NCI-H187 treated with DMSO at 0.1 percent for 48 hours (cell line): ENCODE measurements at regions not wholly inside any gene's neighbourhood (a gene's known extent, or its start where the extent isn't known, plus 50 kb on each side); places are given as distances from the start of the nearest gene placed in this dataset.
"Not testable (repeated sequence)": the region's sequence is repeated elsewhere in the genome, so short reads cannot be mapped to it uniquely, and the experiment has no call there.

Experiments
- DNase-seq: peaks from one replicate; lab custom pipeline; 2025; lab: John Stamatoyannopoulos, UW

DNA sequence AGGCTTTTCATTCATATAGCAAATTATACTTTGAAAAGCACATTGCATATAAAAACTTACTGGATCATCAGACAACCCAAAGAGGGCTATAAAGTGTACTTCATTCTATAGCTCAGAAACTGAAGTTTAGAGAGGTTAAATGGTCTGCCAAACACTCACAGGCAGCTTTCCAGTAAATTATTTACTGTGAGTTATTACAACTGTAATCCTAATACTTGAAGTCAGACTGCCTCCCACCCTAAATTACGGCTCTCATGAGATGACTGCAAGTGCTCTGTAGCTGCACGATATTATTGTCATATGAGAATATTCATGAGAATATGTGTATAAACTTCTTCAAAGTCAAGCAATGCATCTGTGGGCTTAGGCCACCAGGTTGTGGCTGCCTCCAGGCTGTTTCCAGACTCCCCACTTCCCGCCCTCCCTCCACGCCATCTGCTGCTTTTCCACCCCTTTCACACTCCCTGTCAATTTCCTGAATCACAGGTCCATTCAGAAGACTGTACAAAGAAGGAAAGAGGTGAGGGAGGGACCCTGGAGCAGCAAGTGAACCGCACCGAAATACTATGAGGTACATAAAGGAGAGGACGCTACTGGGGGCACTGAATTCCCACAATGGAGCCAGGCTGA lies 111.1 kb upstream of the SPOPL start:
- DNase-seq: no peak

DNA sequence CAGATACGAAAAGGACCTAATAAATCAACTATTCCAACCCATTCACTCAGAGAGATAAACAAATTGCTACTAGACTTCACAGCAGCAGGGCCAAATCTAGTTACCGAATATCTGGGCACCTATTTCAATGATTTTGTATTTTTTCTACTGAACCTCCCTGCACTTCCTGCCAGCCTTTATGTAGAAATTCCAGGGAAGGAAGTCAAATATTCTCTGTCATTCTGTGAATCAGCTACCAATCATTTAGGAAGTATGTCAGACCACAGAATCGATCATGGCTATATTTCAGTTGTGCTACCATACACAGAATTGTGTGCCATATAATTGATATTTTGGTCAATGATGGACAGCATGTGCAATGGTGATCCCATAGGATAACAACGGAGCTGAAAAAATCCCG lies 109.6 kb upstream of the SPOPL start:
- DNase-seq: no peak

DNA sequence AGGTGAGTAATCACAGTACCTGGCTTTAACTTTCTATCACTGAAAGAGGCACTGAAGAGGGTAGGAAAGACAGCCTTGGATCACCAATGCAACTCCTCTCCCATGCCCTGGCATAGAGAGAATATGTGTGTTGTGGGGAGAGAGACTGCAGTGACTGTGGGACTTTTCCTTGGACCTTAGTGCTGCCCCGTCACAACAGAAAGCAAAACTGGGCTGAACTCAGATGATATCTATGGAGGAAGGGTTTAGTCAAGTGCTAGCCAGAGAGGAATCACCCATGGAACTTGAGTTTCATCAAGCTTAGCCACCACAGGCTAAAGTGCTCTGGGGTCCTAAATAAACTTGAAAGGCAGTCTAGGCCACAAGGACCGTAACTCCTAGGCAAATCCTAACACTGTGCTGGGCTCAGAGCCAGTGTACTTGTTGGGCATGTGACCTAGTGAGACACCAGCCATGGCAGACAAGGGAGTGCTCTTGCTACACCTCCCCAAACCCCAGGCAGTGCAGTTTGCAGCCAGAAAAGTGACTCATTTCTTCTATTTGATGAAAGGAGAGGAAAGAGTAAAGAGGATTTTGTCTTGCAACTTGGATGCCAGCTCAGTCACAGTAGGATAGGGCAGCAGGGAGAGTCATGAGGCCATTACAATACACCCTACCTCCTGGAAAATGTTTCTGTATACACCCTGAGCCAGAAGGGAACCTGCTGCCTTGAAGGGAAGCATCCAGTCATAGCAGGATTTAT lies 105.8 kb upstream of the SPOPL start:
- no peak for DNase-seq

DNA sequence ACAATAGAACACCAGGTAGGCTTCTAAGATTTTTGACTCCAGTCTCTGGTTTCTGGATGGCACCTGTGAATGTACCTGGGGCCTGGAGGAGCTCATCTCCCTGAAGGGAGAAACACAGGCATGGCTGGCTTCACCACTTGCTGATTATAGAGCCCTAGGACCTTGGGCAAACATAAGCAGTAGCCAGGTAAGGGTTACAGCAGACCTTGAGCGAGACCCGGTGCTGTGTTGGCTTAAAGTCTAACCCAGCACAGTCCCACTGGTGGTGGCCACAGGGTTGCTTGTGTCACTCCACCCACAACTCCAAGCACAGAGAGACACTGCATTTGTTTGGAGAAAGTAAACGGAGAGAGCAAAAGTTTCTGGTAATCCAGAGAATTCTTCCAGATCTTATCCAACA lies 104.7 kb upstream of the SPOPL start:
- DNase-seq: no peak

DNA sequence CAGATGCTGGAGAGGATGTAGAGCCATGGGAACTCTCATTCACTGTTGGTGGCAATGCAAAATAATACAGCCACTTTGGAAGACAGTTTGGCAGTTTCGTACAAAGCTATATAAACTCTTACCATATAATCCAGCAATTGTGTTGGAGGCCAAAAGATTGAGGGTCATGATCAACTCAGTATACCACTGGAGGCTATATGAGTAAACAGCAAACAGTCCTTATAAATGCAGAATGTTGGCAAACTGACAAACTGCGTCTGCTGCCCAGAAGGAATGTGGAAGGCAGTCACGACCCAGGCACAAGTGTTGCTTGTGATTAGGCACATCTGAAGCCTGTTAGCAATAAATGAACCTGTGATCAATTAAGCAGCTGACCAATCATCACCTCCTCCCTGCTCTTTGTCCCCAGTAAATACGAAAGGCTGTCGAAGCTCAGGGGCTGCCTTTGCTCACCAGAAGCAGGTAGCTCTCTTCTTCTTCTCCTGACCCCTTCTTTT lies 98.1 kb upstream of the SPOPL start:
- DNase-seq: no peak

DNA sequence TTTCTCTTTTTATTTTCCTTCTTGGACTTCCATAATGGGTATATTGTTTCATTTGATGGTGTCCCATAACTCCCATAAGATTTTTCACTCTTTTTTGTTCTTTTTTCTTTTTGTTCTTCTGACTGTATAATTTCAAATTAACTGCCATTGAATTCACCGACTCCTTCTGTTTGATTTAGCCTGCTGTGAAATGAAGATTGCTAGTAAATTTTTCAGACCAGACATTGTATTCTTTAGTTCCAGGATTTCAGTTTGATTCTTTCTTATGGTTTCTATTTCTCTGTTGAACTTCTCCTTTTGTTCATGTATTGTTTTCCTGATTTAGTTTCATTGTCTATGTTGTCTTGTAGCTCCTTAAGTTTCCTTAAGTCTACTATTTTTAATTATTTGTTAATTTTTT lies 87.6 kb upstream of the SPOPL start:
- no peak for DNase-seq

DNA sequence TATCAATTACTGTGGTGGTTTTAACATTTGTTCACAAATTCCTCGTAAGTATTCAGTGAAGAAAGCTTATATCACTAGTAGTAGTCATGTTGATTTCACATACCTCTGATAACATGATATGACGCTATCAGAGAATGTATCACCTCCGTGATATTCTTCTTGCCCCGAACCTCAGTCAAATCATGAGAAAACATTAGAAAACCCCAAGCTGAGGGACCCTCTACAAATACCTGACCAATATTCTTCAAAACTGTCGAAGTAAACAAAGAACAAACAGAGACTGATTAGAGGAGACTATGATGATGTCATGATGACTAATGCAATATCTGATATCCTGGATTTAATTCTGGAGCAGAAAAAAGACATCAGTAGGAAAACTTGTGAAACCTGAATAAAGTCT lies 85.6 kb upstream of the SPOPL start:
- no peak for DNase-seq

DNA sequence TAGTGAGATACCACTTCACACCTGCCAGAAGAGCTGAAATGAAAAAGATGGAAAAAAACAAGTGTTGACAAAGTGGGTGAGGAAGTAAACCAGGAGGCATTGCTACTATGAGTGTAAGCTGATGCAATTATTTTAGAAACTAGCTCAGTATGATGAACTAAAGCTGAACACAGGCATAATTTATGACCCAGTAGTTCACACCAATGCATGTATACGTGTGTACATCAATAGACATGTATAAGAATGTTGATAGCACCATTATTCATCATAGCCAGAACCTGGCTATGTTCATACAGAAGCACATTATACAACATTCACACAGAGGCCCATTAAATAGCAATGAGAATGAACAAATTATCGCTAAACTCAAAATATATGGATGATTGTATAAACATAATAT lies 83.1 kb upstream of the SPOPL start:
- no peak for DNase-seq

DNA sequence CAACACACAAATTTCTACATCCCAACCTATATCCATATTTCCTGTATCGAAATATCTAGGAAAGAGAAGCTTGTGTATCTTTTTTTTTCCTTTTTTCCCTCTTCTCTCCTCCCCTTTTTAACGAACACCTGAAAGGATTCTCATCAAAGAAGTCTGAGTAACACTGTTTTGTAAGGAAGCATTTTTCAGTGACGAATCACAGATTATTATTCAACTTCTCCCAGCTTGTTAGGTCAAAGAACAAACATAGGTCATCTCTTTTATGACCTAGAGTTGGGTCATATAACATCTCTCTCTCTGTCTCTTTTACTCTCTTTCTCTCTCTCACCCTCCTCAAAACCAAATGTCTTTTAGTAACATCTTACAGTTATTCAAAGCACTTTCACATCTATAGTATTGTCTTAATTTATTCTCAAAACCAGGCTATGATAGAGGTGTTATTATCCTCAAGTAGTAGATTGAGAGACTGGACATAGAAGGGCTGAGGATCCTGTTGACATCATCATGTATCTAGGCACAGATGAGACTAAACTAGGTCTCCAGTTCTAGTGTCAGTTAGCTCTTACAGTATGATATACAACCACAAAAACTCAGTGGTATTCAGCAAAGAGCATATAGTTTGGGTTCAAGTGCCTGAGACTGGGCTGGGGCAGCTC lies 80.1 kb upstream of the SPOPL start:
- no peak for DNase-seq

DNA sequence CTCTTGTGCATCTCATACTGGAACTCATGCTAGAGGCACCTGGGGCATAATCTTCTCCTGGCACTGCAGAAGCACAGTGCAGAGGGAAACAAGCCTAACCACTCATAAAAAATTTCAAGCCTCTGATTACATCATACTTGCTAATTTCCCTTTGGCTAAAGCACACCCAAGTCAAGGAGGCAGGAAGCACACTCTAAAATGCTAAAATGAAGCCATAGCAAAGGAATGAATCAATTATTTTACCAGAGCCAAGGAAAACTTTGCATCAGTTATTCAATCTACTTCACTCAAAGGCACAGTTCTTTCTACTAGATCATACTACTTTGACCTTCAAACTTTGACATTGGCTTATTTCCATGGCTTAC lies 79.6 kb upstream of the SPOPL start:
- DNase-seq: no peak

DNA sequence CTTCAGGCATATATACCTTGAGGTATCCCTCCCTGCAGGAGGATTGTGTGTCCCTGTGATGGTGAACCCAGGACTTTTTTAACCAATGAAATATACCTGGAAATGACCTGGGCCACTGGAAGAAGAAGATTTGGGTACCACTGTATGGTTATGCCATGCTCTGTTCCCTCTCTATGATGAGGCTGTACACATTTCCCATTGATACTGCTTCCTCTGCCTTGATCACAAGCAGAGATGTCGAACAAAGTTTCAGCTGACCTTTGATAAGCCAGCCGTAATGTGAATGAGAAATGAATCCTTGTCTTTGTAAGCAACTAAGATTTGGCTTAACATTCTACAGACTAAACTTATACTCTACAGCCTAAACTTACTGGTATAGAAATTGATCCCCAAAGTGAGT lies 78.4 kb upstream of the SPOPL start:
- DNase-seq: no peak

DNA sequence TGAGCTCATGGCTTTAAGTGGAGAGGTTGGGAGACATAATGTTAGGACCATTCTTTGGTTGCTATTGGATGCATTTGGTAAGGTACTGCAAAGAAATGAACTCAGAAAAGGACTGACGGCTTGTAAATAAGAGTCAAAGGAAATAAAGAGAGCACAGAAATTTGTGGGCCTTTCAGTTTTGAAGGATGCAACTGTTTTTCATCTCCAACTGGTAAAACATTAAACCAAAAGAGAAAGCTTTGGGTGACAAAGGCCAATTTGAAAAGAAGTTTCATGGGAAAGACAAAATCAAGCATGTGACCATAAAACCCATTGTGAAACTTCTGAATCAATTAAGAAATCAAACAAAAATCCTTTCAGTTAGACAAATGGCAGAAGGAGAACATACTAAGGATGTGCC lies 77.8 kb upstream of the SPOPL start:
- no peak for DNase-seq

DNA sequence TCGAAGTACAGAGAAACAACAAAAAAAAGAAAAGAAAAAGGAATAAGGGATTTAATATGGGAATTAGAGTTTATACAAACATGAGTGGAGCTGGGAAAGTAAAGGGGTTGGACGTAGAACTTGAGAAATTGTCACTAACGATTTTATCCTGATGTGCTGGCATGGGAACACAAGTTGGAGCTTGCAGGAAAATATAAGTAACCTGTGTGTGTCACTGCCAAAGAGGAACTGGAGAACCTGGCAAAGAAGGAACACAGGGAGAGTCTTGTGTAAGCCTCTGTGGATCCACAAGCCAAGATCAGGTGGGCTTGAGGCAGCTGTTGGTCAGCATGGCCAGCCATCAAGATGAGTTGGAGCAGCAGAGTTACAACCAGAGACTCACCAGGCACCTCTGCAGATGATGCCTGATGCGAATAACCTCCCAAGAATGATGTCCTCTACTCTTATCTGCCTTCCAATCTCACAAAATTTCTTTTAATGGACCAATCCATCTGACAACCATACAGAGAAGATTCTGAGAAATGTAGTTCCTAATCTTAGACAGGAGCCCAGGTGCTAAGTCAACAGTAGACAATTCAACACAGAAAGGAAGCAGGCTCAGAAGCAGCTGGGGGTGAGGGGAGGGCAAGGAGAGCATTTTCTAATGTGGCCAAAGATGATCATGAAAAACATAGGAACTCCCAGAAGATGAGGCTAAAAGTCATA lies 77.0 kb upstream of the SPOPL start:
- DNase-seq: no peak

DNA sequence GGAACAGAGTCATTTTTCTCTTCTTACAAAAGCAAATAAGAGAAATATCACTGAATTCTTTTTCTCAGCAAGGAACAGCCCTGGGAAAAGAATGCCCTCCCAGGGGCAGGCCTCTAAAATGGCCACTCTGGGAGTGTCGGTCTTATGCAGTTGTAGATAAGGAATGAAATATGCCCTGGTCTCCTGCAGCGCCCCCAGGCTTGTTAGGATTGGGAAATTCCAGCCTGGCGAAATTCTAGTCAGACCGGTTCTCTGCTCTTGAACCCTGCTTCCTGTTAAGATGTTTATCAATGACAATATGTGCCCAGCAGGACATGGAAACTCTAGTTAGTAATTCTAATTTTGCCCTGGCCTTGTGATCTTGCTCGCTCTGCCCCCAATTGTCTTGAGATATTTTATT lies 75.5 kb upstream of the SPOPL start:
- not testable (repeated sequence) for DNase-seq

DNA sequence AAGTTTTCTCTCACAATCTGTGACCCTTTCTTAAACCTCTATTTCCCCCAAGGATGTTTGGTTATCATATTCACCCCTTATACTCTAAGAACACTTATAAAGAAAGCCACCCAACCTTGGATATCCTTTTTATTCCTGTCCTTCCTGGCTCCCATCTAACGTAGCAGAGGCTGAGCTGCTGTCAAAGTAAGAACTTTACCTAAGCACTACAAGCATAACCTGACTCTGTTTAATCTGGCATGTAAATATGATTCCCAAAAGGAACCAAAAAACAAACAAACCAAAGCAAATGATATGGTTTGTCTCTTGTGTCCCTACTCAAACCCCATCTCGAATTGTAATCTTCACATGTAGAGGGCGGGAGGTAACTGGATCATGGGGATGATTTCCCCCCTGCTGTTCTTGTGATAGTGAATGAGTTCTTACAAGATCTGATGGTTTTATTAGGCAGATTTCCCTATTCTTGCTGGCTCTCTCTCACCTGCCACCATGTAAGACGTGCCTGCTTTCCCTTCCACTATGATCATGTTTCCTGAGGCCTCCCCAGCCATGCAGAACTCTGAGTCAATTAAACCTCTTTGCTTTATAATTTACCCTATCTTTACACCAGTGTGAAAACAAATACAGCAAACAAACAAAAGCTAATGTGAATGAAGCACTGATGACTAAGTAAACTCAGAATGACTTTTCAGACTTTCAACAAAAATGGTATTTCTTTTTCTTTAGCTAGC lies 72.7 kb upstream of the SPOPL start:
- no peak for DNase-seq

DNA sequence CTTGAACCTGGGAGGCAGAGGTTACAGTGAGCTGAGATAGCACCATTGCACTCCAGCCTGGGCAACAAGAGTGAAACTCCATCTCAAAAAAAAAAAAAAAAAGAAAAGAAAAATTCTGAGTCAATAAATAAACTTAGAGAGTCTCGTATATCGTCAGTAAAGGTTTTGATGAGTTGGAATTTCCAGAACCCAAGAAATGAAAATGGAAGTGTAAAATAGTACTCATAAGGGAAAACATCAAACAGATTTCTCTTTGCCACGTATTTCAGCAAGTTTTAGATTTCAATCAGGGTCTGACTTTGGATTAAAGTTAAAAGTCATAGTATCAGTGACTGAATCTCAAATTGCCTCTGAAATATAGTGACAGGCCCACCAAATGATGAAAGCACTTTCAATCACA lies 71.4 kb upstream of the SPOPL start:
- no peak for DNase-seq

DNA sequence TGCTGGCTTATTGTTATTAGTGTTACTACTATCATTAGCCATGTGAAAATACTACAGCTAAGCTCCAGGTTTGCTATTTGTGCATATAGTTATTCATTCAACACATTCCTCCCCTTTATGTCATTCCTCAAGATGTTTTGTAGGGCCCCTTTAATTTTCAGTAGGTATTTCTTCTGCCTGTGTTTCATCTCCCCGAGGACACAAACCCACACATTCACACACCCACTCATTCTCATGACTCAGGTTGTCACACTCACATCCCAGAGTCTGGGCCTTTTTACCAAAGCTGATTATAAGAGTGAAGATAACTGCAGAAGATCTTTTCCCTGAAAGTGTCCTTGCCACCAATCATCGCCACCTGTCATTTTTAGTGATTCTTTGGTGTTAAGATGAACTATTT lies 68.6 kb upstream of the SPOPL start:
- no peak for DNase-seq

DNA sequence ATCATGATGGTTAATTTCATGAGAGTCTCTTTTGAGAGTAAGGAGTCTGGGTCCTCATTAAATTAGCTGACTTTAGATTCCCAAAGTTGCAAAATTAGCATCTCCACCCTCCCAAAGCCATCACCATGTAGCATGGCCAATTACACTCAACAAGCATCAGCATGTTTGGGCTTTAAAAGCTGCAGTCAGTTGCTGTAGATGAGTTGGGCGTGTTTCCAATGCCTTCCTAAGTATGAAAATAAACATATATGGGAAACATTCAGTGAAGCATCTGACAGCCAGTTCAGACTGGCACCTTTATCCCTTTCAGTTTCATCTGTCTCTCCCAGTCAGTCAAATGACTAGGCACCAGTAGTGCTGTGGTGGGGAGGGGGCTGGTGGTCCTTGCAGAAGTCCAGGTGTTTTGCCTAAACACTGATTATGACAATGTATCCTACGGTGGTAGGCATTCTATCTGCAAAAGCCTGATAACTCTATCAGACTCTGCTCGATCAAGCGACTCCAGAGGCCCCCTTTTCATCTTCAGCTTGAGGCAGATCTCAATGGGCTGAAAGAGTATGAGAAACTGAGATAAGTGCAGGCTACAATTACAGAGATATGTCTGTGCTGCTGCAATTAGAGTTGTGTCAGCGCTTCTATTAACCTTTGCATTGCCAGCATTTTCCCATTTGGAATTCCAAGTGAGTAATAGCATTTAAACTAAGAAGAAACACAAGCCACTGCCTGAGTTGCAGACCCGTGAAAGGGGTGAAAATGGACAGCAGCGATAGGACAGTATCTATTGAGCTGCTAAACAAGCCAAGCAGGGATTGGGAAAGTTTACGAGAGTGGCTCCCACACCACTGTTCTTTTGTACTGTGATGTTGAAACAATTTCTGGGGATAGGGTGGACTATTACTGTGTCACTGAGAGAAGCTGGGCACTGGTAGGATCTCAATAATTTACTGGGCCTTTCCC lies 67.3 kb upstream of the SPOPL start:
- no peak for DNase-seq

DNA sequence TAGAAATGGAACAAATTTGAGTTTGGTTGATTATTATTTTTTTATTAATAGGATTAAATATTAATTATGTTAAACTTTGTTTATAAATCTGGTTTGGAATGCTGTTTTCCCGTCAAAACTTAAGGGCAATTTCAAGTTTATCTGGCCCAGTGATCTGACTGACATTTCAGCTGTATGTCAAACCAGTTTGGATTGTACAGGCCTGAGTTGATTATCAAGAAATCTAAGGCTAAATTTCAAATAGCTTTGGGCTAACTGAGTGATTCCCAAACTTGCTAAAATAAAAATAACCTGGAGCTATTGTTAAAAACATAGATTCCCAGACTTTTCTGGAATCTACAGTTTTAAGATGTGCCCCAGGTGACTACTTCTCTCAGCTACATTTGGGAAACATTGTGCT lies 65.9 kb upstream of the SPOPL start:
- no peak for DNase-seq

DNA sequence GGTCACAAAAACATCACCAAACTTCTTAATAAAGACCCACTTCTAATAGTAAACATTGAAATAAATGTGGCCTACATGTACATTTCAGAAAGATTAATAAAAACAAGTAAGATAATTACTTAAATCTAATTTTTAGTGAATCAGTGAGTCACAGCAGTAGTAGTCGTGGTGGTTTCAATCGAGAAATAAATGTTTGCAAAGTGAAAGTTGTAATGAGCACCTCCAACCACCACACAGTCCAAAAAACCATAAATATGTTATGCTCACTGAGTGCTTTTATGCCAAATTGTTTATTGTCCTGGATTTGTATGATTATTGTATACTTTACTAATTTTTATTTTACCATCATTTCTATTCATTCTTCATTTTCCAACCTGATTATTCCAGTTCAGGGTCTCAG lies 61.8 kb upstream of the SPOPL start:
- DNase-seq: no peak

DNA sequence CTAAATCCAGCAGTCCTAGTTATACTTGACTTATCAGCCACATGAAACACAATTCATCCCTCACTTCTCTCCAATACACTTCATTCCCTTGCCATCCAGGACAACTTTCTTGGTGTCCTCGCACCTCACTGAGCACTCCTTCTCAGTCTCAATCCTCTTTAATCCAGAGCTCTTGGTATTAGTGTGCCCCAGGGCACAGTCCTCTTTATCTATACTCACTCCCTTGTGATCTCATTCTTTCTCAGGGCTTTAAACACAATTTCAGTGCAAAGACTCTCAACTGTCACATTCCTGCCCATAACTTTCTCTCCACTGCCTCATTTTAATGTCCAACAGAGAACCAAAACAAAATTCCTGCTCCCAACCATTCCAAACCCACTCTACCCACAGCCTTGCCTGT lies 60.8 kb upstream of the SPOPL start:
- DNase-seq: no peak
